Liver (tissue), 8 donors: ENCODE measurements at regions not wholly inside any gene's neighbourhood (a gene's known extent, or its start where the extent isn't known, plus 50 kb on each side); places are given as distances from the start of the nearest gene placed in this dataset.

ENCODE experiments used
- DNase-seq: peaks from one replicate; pipeline ENCODE4 v3.0.0-alpha.2; 2017; ENCODE audit warnings: low spot score
- H3K27ac ChIP-seq, 2 donors: one replicate each; pipeline ENCODE4 v1.7.0; 2013; ENCODE audit warnings: inconsistent platforms in 2 of 2, low read length in 2 of 2, control low read depth in 1 of 2, low read depth in 1 of 2, mild to moderate bottlenecking in 1 of 2
- H3K27me3 ChIP-seq, 4 donors: one replicate each; pipeline versions ENCODE4 v1.6.1 to v1.7.0; 2013; ENCODE audit warnings: low read length in 3 of 4, inconsistent platforms in 1 of 4, mild to moderate bottlenecking in 1 of 4, moderate library complexity in 1 of 4; ENCODE audit not compliant: control insufficient read depth in 4 of 4, insufficient read depth in 4 of 4
- H3K36me3 ChIP-seq, 4 donors: one replicate each; pipeline versions ENCODE4 v1.6.1 to v1.7.0; 2013; ENCODE audit warnings: low read length in 3 of 4, mild to moderate bottlenecking in 3 of 4, low read depth in 1 of 4, moderate library complexity in 1 of 4; ENCODE audit not compliant: control insufficient read depth in 4 of 4, insufficient read depth in 3 of 4
- H3K4me1 ChIP-seq, 4 donors: one replicate each; pipeline versions ENCODE4 v1.6.1 to v1.7.0; 2013; ENCODE audit warnings: low read length in 3 of 4, mild to moderate bottlenecking in 3 of 4, moderate library complexity in 1 of 4; ENCODE audit not compliant: control insufficient read depth in 4 of 4, insufficient read depth in 4 of 4
- H3K4me3 ChIP-seq, 3 donors: one replicate each; pipeline versions ENCODE4 v1.6.1 to v1.7.0; 2013; ENCODE audit warnings: low read length in 3 of 3, control low read depth in 1 of 3, low read depth in 1 of 3, mild to moderate bottlenecking in 1 of 3
- H3K9ac ChIP-seq, 2 donors: one replicate each; pipeline ENCODE4 v1.7.0; 2013; ENCODE audit warnings: low read length in 2 of 2, mild to moderate bottlenecking in 2 of 2, moderate library complexity in 2 of 2, control low read depth in 1 of 2, low read depth in 1 of 2
- H3K9me3 ChIP-seq, 4 donors: one replicate each; pipeline versions ENCODE4 v1.6.1 to v1.7.0; 2013; ENCODE audit warnings: low read length in 3 of 4; ENCODE audit not compliant: control insufficient read depth in 4 of 4
- EGR1 ChIP-seq, 2 donors: IDR thresholded peaks; 2 replicates each; pipeline ENCODE4 v1.6.1; 2016 to 2018; ENCODE audit warnings: antibody characterized with exemption in 2 of 2, low read depth in 2 of 2
- FOXA2 ChIP-seq: IDR thresholded peaks from 2 replicates; pipeline ENCODE4 v1.6.1; 2016; ENCODE audit warnings: antibody characterized with exemption
- HNF4G ChIP-seq: IDR thresholded peaks from 2 replicates; pipeline ENCODE4 v1.6.1; 2016; ENCODE audit warnings: antibody characterized with exemption
- JUND ChIP-seq, 2 donors: IDR thresholded peaks; 2 replicates each; pipeline ENCODE4 v1.6.1; 2016; ENCODE audit warnings: antibody characterized with exemption in 2 of 2
- NR2F2 ChIP-seq: IDR thresholded peaks from 2 replicates; pipeline ENCODE4 v1.6.1; 2016; ENCODE audit warnings: antibody characterized with exemption
- RAD21 ChIP-seq, 2 donors: IDR thresholded peaks; 2 replicates each; pipeline ENCODE4 v1.6.1; 2016; ENCODE audit warnings: antibody characterized with exemption in 2 of 2, mild to moderate bottlenecking in 2 of 2
- SP1 ChIP-seq: IDR thresholded peaks from 2 replicates; pipeline ENCODE4 v1.6.1; 2018; ENCODE audit warnings: antibody characterized with exemption, mild to moderate bottlenecking
- TAF1 ChIP-seq: conservative IDR thresholded peaks from 2 replicates; pipeline ENCODE4 v1.6.1; 2016; ENCODE audit warnings: antibody characterized with exemption, mild to moderate bottlenecking
- YY1 ChIP-seq: IDR thresholded peaks from 2 replicates; pipeline ENCODE4 v1.6.1; 2016; ENCODE audit warnings: antibody characterized with exemption, mild to moderate bottlenecking
- WGBS: extraction: QIAGEN DNeasy Blood & Tissue Kit; methylation state at CpG from one replicate; pipeline ENCODE4 v1.1.7; 2013; 5-methylcytosine and 5-hydroxymethylcytosine counted together
- TF ChIP-seq, protein P1 (sequence below): IDR thresholded peaks from 2 replicates; pipeline ENCODE4 v1.6.1; 2016; ENCODE audit warnings: antibody characterized with exemption
- TF ChIP-seq, protein P2 (sequence below): IDR thresholded peaks from 2 replicates; pipeline ENCODE4 v1.6.1; 2016; ENCODE audit warnings: antibody characterized with exemption
- TF ChIP-seq, protein P3 (sequence below): IDR thresholded peaks from 2 replicates; pipeline ENCODE4 v1.6.1; 2016; ENCODE audit warnings: antibody characterized with exemption
- TF ChIP-seq, protein P4 (sequence below): fragments of 150-350 bp; IDR thresholded peaks from 2 replicates; pipeline ENCODE4 v1.5.1; 2017; ENCODE audit warnings: improper control_type of control experiment, low read depth, low read length; ENCODE audit not compliant: missing input control
- TF ChIP-seq, protein P5 (sequence below): IDR thresholded peaks from 2 replicates; pipeline ENCODE4 v1.6.1; 2016; ENCODE audit warnings: antibody characterized with exemption, mild to moderate bottlenecking
- donor health status: healthy.
- donor health status: healthy.
- donor health status: healthy.
- donor health status: healthy.
- donor health status: healthy.

DNA sequence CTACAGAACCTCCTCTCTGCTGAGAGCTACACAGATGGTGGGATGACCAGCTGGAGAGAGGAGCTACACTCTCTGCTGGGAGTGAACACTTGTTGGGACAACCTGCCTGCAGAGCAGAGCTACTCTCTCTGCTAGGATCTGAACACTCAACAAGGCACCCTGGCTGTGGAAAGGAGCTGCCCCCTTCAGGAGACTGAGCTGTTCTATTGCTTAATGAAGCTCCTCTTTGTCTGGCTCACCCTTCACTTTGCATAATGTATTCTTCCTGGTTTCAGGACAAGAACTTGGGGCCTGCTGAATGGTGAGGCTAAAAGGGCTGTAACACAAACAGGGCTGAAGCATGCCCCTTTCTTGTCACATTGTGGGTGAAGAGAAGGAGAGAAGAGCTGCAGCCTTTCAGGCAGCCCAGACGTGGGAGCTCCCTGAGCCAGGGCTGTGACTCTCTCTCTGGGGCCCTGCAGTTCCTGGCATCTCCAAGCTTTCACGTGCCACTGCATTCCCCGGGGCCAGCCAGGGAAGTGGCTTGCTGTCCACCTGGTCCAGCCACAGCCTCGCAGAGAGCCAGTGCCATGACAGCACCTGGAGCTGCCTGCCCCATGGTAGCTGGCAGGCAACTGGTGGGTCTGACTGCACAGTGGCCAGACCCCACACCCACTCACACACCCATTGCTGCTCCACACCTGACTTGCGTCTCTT lies 272.8 kb upstream of the KCNJ16 start:
- Histone ChIP-seq H3K9ac (no peak overlapping the region), H3K36me3 (no peaks in the 10 kb centered on the region), H3K27me3 (peaks cover 0 to 4% (median 0%) of the 10 kb centered on the region in 4 donors), H3K9me3 (peaks cover 0 to 4% (median 1%) of the 10 kb centered on the region in 4 donors), H3K27ac (no peak overlapping the region), H3K4me3 (no peak overlapping the region), H3K4me1 (no peaks in the 10 kb centered on the region)
- WGBS: 83% methylated on average over 5 of the region's 5 CpGs
- TF ChIP-seq HNF4G (no peak), YY1 (no peak), TAF1 (no peak), NR2F2 (no peak), JUND (IDR thresholded peaks at IDR 0.05) (no peak)
- no peak for DNase-seq

DNA sequence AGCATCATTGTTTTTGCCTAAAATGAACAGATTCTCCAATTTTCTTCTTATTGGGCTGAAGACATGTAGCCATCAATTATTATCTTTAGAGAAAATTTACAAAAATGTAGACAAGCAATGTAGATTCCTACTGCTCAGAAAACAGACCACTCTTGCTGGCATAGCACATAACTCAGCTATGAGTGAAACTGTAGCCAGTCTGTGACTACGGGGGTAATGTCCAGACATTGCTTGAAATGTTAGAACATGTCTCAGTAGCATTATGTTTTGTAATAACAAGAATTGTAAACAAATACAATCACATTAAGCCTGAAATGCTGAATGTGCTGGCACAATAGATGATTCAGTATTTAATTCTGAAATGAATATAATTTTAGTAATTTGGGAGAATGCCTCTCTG lies 265.7 kb upstream of the KCNJ16 start:
- no peaks in the 10 kb centered on the region for H3K36me3 ChIP-seq
- no peak overlapping the region for H3K4me3 ChIP-seq
- peaks cover 0 to 6% (median 0%) of the 10 kb centered on the region in 4 donors for H3K27me3 ChIP-seq
- no peaks in the 10 kb centered on the region for H3K9me3 ChIP-seq
- H3K4me1 ChIP-seq: no peaks in the 10 kb centered on the region
- no peak for DNase-seq
- TF ChIP-seq SP1 (no peak), JUND (IDR thresholded peaks at IDR 0.05) (no peak), EGR1 (IDR thresholded peaks at IDR 0.05; ENCODE audit: low read depth in 2 of 2) (no peak)
- TF ChIP-seq, protein P1, sequence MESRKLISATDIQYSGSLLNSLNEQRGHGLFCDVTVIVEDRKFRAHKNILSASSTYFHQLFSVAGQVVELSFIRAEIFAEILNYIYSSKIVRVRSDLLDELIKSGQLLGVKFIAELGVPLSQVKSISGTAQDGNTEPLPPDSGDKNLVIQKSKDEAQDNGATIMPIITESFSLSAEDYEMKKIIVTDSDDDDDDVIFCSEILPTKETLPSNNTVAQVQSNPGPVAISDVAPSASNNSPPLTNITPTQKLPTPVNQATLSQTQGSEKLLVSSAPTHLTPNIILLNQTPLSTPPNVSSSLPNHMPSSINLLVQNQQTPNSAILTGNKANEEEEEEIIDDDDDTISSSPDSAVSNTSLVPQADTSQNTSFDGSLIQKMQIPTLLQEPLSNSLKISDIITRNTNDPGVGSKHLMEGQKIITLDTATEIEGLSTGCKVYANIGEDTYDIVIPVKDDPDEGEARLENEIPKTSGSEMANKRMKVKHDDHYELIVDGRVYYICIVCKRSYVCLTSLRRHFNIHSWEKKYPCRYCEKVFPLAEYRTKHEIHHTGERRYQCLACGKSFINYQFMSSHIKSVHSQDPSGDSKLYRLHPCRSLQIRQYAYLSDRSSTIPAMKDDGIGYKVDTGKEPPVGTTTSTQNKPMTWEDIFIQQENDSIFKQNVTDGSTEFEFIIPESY: no peak
- TF ChIP-seq, protein P2, sequence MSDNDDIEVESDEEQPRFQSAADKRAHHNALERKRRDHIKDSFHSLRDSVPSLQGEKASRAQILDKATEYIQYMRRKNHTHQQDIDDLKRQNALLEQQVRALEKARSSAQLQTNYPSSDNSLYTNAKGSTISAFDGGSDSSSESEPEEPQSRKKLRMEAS: no peak
- TF ChIP-seq, protein P3, sequence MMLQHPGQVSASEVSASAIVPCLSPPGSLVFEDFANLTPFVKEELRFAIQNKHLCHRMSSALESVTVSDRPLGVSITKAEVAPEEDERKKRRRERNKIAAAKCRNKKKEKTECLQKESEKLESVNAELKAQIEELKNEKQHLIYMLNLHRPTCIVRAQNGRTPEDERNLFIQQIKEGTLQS: no peak
- no peak overlapping the region for H3K9ac ChIP-seq
- 73% methylated on average over 1 of the region's 1 CpG for WGBS
- no peak overlapping the region for H3K27ac ChIP-seq

DNA sequence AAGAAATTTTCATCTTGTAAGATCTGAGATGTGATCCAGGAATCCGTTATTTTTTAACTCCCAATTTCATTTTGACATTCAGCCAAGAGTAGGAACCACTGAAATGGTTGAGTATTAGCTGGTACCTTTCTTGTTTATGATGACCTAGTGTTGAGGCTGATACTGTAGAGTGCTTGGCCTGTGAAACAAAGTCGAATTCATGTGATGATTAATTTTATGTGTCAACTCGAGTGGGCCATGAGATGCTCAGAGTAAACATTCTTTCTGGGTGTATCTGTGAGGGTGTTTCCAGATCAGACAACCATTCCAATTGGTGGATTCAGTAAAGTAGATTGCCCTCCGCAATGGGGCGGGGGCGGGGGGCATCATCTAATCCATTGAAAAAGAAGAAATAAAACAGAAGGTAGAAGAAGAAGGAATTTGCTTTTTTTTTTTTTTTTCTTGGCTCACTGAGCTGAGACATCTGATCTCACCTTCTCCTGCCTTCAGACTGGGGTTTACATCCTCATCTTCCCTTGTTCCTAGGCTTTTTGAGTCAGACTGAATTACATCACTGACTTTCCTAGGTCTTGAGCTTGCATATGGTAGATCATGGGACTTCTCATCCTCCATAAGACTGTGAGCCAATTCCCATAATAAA lies 264.6 kb upstream of the KCNJ16 start:
- Histone ChIP-seq H3K9me3 (no peaks in the 10 kb centered on the region), H3K9ac (no peak overlapping the region), H3K4me3 (no peak overlapping the region), H3K36me3 (no peaks in the 10 kb centered on the region), H3K27ac (no peak overlapping the region), H3K4me1 (no peaks in the 10 kb centered on the region), H3K27me3 (peaks cover 0 to 6% (median 0%) of the 10 kb centered on the region in 4 donors)
- WGBS: 78% methylated on average over 6 of the region's 6 CpGs
- DNase-seq: no peak
- TF ChIP-seq, protein P4, sequence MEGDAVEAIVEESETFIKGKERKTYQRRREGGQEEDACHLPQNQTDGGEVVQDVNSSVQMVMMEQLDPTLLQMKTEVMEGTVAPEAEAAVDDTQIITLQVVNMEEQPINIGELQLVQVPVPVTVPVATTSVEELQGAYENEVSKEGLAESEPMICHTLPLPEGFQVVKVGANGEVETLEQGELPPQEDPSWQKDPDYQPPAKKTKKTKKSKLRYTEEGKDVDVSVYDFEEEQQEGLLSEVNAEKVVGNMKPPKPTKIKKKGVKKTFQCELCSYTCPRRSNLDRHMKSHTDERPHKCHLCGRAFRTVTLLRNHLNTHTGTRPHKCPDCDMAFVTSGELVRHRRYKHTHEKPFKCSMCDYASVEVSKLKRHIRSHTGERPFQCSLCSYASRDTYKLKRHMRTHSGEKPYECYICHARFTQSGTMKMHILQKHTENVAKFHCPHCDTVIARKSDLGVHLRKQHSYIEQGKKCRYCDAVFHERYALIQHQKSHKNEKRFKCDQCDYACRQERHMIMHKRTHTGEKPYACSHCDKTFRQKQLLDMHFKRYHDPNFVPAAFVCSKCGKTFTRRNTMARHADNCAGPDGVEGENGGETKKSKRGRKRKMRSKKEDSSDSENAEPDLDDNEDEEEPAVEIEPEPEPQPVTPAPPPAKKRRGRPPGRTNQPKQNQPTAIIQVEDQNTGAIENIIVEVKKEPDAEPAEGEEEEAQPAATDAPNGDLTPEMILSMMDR: no peak
- no peak for TF ChIP-seq RAD21 (IDR thresholded peaks at IDR 0.05)
- TF ChIP-seq SP1: no peak
- no peak for TF ChIP-seq YY1
- TF ChIP-seq FOXA2: no peak
- TF ChIP-seq, protein P3: no peak
- no peak for TF ChIP-seq HNF4G
- no peak for TF ChIP-seq EGR1 (IDR thresholded peaks at IDR 0.05; ENCODE audit: low read depth in 2 of 2)
- TF ChIP-seq, protein P5, sequence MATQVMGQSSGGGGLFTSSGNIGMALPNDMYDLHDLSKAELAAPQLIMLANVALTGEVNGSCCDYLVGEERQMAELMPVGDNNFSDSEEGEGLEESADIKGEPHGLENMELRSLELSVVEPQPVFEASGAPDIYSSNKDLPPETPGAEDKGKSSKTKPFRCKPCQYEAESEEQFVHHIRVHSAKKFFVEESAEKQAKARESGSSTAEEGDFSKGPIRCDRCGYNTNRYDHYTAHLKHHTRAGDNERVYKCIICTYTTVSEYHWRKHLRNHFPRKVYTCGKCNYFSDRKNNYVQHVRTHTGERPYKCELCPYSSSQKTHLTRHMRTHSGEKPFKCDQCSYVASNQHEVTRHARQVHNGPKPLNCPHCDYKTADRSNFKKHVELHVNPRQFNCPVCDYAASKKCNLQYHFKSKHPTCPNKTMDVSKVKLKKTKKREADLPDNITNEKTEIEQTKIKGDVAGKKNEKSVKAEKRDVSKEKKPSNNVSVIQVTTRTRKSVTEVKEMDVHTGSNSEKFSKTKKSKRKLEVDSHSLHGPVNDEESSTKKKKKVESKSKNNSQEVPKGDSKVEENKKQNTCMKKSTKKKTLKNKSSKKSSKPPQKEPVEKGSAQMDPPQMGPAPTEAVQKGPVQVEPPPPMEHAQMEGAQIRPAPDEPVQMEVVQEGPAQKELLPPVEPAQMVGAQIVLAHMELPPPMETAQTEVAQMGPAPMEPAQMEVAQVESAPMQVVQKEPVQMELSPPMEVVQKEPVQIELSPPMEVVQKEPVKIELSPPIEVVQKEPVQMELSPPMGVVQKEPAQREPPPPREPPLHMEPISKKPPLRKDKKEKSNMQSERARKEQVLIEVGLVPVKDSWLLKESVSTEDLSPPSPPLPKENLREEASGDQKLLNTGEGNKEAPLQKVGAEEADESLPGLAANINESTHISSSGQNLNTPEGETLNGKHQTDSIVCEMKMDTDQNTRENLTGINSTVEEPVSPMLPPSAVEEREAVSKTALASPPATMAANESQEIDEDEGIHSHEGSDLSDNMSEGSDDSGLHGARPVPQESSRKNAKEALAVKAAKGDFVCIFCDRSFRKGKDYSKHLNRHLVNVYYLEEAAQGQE: no peak
